ENCODE measurements at regions not wholly inside any gene's neighbourhood (a gene's known extent, or its start where the extent isn't known, plus 50 kb on each side); places are given as distances from the start of the nearest gene placed in this dataset.

DNA sequence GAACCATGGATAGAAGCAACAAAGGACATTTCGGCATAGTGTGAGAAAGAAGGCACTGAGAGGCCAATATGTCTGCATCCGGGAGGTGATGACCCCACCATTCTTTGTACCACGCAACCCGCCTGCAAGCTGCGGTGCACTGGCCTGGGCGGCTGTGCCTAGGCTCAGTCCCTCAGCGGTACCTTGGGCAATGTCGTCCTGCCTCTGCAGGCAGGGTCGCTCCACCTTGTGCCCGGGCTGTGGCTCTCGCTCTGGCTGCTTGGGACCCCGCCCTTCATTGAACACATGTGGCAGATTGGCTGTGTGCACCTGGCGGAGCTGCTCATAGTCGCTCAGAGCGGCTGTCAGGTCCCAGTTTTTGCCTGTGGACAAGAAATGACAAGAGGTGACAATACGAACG, 243.2 kb downstream of the KLF13 start:
- no peak for DNase-seq (ENCODE audit: low spot score)
- TF ChIP-seq, protein P1, sequence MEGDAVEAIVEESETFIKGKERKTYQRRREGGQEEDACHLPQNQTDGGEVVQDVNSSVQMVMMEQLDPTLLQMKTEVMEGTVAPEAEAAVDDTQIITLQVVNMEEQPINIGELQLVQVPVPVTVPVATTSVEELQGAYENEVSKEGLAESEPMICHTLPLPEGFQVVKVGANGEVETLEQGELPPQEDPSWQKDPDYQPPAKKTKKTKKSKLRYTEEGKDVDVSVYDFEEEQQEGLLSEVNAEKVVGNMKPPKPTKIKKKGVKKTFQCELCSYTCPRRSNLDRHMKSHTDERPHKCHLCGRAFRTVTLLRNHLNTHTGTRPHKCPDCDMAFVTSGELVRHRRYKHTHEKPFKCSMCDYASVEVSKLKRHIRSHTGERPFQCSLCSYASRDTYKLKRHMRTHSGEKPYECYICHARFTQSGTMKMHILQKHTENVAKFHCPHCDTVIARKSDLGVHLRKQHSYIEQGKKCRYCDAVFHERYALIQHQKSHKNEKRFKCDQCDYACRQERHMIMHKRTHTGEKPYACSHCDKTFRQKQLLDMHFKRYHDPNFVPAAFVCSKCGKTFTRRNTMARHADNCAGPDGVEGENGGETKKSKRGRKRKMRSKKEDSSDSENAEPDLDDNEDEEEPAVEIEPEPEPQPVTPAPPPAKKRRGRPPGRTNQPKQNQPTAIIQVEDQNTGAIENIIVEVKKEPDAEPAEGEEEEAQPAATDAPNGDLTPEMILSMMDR (IDR thresholded peaks at IDR 0.05; ENCODE audit: borderline replicate concordance, control extremely low read depth, extremely low read depth, insufficient read depth, missing control alignments): no peak
- in situ Hi-C loops (cut with MboI; ENCODE audit: low sequenced_read_pairs, unreplicated experiment): no loop called here

DNA sequence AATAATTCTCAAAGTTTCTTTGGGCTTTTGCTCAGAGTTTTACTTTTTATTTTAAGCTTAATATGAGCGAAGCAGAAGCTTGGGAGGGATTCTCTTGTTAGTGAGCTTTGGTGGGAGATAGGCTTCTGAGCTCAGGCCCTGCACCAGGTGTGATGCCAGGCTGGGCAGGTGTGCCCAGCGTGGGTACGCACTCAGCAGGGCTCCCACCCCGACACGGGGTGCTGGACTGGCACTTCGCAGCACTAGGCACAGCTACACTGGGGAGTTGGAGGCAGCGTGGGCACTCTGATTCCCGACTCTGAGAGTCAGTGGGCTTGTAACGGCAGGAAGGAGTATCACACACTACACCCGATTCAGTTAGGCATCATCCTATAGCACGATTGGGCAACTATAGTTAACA, 244.0 kb downstream of the KLF13 start:
- DNase-seq (ENCODE audit: low spot score): no peak
- TF ChIP-seq, protein P1 (IDR thresholded peaks at IDR 0.05; ENCODE audit: borderline replicate concordance, control extremely low read depth, extremely low read depth, insufficient read depth, missing control alignments): no peak
- in situ Hi-C loops (cut with MboI; ENCODE audit: low sequenced_read_pairs, unreplicated experiment): no loop called here

DNA sequence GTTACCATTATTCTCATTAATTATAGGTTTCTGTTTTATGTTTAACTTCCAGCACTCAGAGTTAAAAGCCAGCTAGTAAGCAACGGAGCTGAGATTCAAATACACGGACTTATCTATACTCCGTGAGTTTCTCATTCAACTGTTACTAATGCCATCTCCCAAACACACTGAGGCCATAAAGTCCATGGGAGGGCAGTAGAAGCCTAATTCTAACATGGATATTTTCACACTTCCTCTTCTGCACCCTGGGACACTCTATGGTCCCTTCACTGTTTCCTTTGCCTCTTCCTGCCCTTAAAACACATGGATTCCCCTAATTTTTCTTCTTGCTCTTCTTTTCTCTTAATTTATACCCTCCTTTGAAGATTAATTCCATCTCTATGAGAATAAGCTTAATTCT, 245.0 kb downstream of the KLF13 start:
- in situ Hi-C loops (cut with MboI; ENCODE audit: low sequenced_read_pairs, unreplicated experiment): no loop called here
- DNase-seq (ENCODE audit: low spot score): no peak
- TF ChIP-seq, protein P1 (IDR thresholded peaks at IDR 0.05; ENCODE audit: borderline replicate concordance, control extremely low read depth, extremely low read depth, insufficient read depth, missing control alignments): no peak

DNA sequence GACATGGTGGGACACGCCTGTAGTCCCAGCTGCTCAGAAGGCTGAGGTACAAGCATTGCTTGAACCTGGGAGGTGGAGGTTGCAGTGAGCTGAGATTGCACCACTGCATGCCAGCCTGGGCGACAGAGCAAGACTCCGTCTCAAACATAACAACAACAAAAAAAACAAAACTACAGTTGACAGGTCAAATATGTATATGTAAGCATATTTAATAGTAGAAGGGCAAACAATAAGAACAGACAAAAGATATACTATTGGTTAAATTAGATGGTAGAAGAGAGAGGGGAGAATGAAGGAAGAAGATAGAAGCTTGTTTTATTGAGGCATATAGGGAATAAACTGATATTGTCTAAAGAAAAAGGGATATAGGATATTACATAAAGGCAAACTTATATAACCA, 247.1 kb downstream of the KLF13 start:
- TF ChIP-seq, protein P1 (IDR thresholded peaks at IDR 0.05; ENCODE audit: borderline replicate concordance, control extremely low read depth, extremely low read depth, insufficient read depth, missing control alignments): no peak
- in situ Hi-C loops (cut with MboI; ENCODE audit: low sequenced_read_pairs, unreplicated experiment): no loop called here
- no peak for DNase-seq (ENCODE audit: low spot score)

DNA sequence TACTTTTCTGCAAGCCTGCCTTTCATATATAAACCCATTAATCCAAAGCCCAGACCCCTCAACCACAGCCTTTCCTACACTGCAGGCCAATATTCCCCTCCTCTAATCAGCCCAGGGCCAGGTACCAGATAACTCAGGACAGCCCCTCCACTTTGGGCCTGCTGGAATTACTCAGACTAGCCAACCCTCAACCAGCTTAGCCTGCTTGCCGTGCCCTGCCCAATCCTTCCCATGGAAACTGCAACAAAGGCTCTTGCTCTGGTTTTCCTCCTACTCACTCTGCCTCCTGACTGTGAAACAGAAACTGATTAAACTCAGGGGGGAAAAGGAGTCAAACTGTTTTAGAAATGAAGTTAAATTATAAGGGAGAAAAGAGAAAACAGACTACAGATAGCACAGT, 248.1 kb downstream of the KLF13 start:
- TF ChIP-seq, protein P1 (IDR thresholded peaks at IDR 0.05; ENCODE audit: borderline replicate concordance, control extremely low read depth, extremely low read depth, insufficient read depth, missing control alignments): no peak
- no peak for DNase-seq (ENCODE audit: low spot score)

DNA sequence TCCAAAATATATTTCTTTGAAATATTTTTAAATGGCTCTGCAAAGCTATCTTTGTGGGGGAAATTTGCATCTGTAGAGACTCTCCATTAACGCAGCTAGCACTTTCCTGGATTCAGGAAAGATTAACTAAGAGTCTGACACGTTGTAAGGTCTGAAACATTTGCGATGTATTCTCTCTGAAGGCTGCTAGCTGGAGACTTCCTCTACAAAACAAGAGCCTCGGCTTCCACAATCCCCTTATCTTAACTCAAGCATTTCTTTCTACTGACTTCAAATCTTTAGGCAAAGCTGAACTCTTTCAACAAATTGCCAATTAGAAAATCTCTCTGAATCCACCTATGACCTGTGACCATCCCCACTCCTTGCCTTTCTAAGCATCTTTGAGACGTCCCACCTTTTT, 250.5 kb downstream of the KLF13 start:
- TF ChIP-seq, protein P1 (IDR thresholded peaks at IDR 0.05; ENCODE audit: borderline replicate concordance, control extremely low read depth, extremely low read depth, insufficient read depth, missing control alignments): no peak
- in situ Hi-C loops (cut with MboI; ENCODE audit: low sequenced_read_pairs, unreplicated experiment): no loop called here
- no peak for DNase-seq (ENCODE audit: low spot score)

More for the DNA sequence above, 248.1 kb downstream of the KLF13 start:
- in situ Hi-C loops (cut with MboI; ENCODE audit: low sequenced_read_pairs, unreplicated experiment): no loop called here

DNA sequence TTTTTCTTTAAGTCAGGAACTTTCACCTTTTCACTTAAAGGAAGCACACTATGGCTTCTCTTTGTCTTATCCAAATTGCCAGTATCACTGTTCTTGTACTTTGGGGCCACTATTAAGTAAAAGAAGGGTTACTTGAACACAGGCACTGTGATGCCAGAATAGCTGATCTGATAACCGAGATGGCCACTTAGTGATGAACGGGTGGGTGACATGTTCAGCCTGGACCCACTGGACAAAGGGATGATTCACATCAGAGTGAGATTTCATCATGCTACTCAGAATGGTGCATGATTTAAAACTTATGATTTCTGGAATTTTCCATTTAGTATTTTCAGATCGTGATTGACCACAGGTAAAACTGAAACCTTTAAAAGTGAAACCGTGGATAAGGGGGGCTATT, 252.6 kb downstream of the KLF13 start:
- TF ChIP-seq, protein P1 (IDR thresholded peaks at IDR 0.05; ENCODE audit: borderline replicate concordance, control extremely low read depth, extremely low read depth, insufficient read depth, missing control alignments): no peak
- in situ Hi-C loops (cut with MboI; ENCODE audit: low sequenced_read_pairs, unreplicated experiment): no loop called here
- DNase-seq (ENCODE audit: low spot score): no peak

All from GM13976 (cell line).